Panc1 (cell line): ENCODE measurements at regions not wholly inside any gene's neighbourhood (a gene's known extent, or its start where the extent isn't known, plus 50 kb on each side); places are given as distances from the start of the nearest gene placed in this dataset.

Experiments
- ATAC-seq: fragments of 200-7000 bp; cut with Tn5 transposase; 2 replicates; pipeline ENCODE4 v1.9.1; 2020; ENCODE audit warnings: mild to moderate bottlenecking, moderate library complexity
- BruUV-seq: library from RNA; stranded (reverse); fragments of 400-500 nt; replicated peaks from 2 replicates; lab custom pipeline; 2021; lab: Mats Ljungman, UMichigan
- CTCF ChIA-PET: fragments of 300-600 bp; sonication (Branson Sonifier 250); formaldehyde crosslinking; loops from one replicate; lab custom pipeline; 2022; ENCODE audit warnings: antibody characterized with exemption; lab: Charles Lee
- POLR2A ChIA-PET: fragments of 300-600 bp; sonication (Branson Sonifier 250); formaldehyde crosslinking; loops from one replicate; lab custom pipeline; 2022; ENCODE audit warnings: antibody characterized with exemption; lab: Charles Lee
- DNase-seq: peaks from one replicate; pipeline ENCODE4 v3.0.0-alpha.2; 2010; ENCODE audit warnings: low read depth, low spot score
- H3K27ac ChIP-seq: 2 replicates; pipeline ENCODE4 v1.5.1; 2011; ENCODE audit warnings: mild to moderate bottlenecking, low read length, inconsistent platforms
- H3K27me3 ChIP-seq: fragments of 200-500 bp; sonication (Bioruptor generic); 2 replicates; pipeline ENCODE4 v1.6.0; 2014; ENCODE audit warnings: low read length, inconsistent platforms; ENCODE audit not compliant: control insufficient read depth, insufficient read depth
- H3K36me3 ChIP-seq: fragments of 200-500 bp; sonication (Bioruptor generic); 2 replicates; pipeline ENCODE4 v1.5.1; 2014; ENCODE audit warnings: inconsistent platforms, mild to moderate bottlenecking, low read length, moderate library complexity; ENCODE audit not compliant: control insufficient read depth, insufficient read depth
- H3K4me1 ChIP-seq: 2 replicates; pipeline ENCODE4 v1.5.1; 2011; ENCODE audit warnings: inconsistent platforms, mild to moderate bottlenecking, low read length, moderate library complexity; ENCODE audit not compliant: control insufficient read depth, insufficient read depth
- H3K4me3 ChIP-seq, 2 experiments: 2 replicates each; pipeline ENCODE4 v1.5.1; 2011 to 2012; ENCODE audit warnings: low read depth in 2 of 2, low read length in 2 of 2, mild to moderate bottlenecking in 2 of 2, inconsistent platforms in 1 of 2, moderate library complexity in 1 of 2
- H3K9me3 ChIP-seq: fragments of 200-500 bp; sonication (Bioruptor generic); 2 replicates; pipeline ENCODE4 v1.5.1; 2014; ENCODE audit warnings: low read depth, mild to moderate bottlenecking, inconsistent platforms, low read length, moderate library complexity; ENCODE audit not compliant: control insufficient read depth, insufficient read depth
- POLR2AphosphoS5 ChIP-seq: IDR thresholded peaks from 2 replicates; pipeline ENCODE4 v1.6.1; 2012; ENCODE audit warnings: mild to moderate bottlenecking, low read depth, low read length, moderate library complexity
- SIN3A ChIP-seq: IDR thresholded peaks from 2 replicates; pipeline ENCODE4 v1.6.1; 2012; ENCODE audit warnings: low read depth, mild to moderate bottlenecking, low read length, moderate library complexity, borderline replicate concordance; ENCODE audit not compliant: insufficient read depth
- TCF7L2 ChIP-seq: IDR thresholded peaks from 2 replicates; pipeline ENCODE4 v1.6.1; 2011; ENCODE audit warnings: mild to moderate bottlenecking, low read depth, low read length, inconsistent platforms
- in situ Hi-C: cut with HindIII; loops from 2 replicates; pipeline ENCODE4 v1.10.0; 2016; ENCODE audit warnings: low sequenced_read_pairs, low pct_unique_long_range_greater_than_20kb
- intact Hi-C: fragments of 100-400 bp; cut with micrococcal nuclease; formaldehyde crosslinking; loops from one replicate; pipeline ENCODE4 v1.10.0; 2022; ENCODE audit not compliant: unreplicated experiment
- TF ChIP-seq, protein P1 (sequence below): fragments of 450-650 bp; IDR thresholded peaks from 2 replicates; pipeline ENCODE4 v1.5.1; 2017; ENCODE audit warnings: mild to moderate bottlenecking
- TF ChIP-seq, protein P2 (sequence below), 2 experiments: IDR thresholded peaks; 2 replicates each; pipeline ENCODE4 v1.6.1; 2011 to 2012; ENCODE audit warnings: low read depth in 2 of 2, control low read depth in 1 of 2, low read length in 1 of 2, mild to moderate bottlenecking in 1 of 2, moderate library complexity in 1 of 2; ENCODE audit not compliant: insufficient read depth in 1 of 2

DNA sequence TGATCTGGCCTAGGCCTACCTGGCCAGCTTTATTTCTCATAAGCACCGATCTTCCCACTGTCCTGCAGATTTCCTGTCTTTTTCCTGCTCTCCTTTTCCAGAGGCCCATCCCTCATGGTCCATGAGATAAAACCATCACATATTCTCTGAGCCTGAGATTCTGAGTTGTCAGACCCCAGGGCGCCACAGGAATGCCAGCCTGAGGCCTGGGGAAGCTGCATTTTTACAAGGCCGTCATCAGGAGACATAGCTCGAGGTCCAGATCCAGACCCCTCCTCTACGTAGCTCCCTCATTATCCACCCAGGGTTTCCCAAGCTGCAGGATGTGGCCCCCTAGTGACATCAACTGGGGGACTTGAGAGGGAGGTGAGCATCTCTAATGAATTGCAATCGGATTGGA, 204.3 kb downstream of the ATPSCKMT start:
- in situ Hi-C loops (no loop called here), intact Hi-C loops (no loop called here)
- no peak for TF ChIP-seq POLR2AphosphoS5
- TF ChIP-seq SIN3A = no peak
- TF ChIP-seq, protein P1, sequence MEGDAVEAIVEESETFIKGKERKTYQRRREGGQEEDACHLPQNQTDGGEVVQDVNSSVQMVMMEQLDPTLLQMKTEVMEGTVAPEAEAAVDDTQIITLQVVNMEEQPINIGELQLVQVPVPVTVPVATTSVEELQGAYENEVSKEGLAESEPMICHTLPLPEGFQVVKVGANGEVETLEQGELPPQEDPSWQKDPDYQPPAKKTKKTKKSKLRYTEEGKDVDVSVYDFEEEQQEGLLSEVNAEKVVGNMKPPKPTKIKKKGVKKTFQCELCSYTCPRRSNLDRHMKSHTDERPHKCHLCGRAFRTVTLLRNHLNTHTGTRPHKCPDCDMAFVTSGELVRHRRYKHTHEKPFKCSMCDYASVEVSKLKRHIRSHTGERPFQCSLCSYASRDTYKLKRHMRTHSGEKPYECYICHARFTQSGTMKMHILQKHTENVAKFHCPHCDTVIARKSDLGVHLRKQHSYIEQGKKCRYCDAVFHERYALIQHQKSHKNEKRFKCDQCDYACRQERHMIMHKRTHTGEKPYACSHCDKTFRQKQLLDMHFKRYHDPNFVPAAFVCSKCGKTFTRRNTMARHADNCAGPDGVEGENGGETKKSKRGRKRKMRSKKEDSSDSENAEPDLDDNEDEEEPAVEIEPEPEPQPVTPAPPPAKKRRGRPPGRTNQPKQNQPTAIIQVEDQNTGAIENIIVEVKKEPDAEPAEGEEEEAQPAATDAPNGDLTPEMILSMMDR = no peak
- no peak for TF ChIP-seq TCF7L2
- TF ChIP-seq, protein P2, sequence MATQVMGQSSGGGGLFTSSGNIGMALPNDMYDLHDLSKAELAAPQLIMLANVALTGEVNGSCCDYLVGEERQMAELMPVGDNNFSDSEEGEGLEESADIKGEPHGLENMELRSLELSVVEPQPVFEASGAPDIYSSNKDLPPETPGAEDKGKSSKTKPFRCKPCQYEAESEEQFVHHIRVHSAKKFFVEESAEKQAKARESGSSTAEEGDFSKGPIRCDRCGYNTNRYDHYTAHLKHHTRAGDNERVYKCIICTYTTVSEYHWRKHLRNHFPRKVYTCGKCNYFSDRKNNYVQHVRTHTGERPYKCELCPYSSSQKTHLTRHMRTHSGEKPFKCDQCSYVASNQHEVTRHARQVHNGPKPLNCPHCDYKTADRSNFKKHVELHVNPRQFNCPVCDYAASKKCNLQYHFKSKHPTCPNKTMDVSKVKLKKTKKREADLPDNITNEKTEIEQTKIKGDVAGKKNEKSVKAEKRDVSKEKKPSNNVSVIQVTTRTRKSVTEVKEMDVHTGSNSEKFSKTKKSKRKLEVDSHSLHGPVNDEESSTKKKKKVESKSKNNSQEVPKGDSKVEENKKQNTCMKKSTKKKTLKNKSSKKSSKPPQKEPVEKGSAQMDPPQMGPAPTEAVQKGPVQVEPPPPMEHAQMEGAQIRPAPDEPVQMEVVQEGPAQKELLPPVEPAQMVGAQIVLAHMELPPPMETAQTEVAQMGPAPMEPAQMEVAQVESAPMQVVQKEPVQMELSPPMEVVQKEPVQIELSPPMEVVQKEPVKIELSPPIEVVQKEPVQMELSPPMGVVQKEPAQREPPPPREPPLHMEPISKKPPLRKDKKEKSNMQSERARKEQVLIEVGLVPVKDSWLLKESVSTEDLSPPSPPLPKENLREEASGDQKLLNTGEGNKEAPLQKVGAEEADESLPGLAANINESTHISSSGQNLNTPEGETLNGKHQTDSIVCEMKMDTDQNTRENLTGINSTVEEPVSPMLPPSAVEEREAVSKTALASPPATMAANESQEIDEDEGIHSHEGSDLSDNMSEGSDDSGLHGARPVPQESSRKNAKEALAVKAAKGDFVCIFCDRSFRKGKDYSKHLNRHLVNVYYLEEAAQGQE (IDR thresholded peaks at IDR 0.05; ENCODE audit: insufficient read depth in 1 of 2, low read depth in 2 of 2, low read length in 1 of 2) = no peak
- POLR2A ChIA-PET = no interaction called here
- CTCF ChIA-PET = no interaction called here
- Histone ChIP-seq H3K9me3 (no peaks in the 10 kb centered on the region), H3K4me1 (no peaks in the 10 kb centered on the region), H3K36me3 (no peaks in the 10 kb centered on the region), H3K27me3 (no peaks in the 10 kb centered on the region; the same call in 1 of the 2 replicates), H3K4me3 (no peak overlapping the region), H3K27ac (no peak overlapping the region)
- no TSS peak for BruUV-seq
- DNase-seq (no peak), ATAC-seq (no peak)

DNA sequence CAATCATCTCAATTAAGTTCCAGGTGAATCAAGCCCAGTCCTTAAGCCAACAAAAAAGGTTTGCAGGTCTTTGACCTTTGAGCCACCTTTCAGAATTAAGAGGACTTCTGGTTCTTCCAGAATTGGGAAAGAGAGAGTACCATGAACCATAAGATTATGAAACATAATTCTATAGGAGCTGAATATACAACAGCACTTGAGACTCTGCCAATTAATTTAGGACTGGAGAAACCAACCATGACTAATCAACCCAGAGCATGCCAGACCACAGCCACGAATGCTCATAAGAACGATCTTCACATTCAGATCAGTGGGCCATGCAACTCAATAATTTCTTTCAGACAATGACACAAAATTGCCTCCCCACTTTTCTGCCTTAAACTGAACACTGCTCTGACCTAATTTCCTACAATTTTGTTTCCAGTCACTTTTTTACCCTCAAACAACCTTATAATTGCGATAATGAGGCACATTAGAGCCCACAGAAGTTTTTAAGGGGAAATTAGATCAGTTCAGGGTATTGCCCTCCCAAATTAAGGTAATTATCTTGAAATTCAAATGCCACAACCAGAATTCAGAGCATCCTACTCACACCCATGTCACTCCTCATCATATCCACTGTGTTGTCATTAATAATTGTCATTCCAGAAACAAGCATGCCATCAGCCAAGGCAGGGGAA, 213.4 kb downstream of the ATPSCKMT start:
- Histone ChIP-seq H3K36me3 (no peaks in the 10 kb centered on the region), H3K4me3 (no peak overlapping the region), H3K4me1 (no peaks in the 10 kb centered on the region), H3K9me3 (no peaks in the 10 kb centered on the region), H3K27ac (no peak overlapping the region), H3K27me3 (no peaks in the 10 kb centered on the region)
- in situ Hi-C loops (no loop called here), intact Hi-C loops (no loop called here)
- DNase-seq (no peak), ATAC-seq (no peak)
- ChIA-PET POLR2A (no interaction called here), CTCF (no interaction called here)
- no TSS peak for BruUV-seq
- TF ChIP-seq TCF7L2 = no peak
- TF ChIP-seq, protein P2 (IDR thresholded peaks at IDR 0.05; ENCODE audit: insufficient read depth in 1 of 2, low read depth in 2 of 2, low read length in 1 of 2) = no peak
- TF ChIP-seq SIN3A = no peak
- TF ChIP-seq POLR2AphosphoS5 = no peak
- TF ChIP-seq, protein P1 = no peak
